ENCODE measurements at regions not wholly inside any gene's neighbourhood (a gene's known extent, or its start where the extent isn't known, plus 50 kb on each side); places are given as distances from the start of the nearest gene placed in this dataset.
A peak's percentile ranks its signal among the peaks of the same experiment; 100 is the strongest.

DNA sequence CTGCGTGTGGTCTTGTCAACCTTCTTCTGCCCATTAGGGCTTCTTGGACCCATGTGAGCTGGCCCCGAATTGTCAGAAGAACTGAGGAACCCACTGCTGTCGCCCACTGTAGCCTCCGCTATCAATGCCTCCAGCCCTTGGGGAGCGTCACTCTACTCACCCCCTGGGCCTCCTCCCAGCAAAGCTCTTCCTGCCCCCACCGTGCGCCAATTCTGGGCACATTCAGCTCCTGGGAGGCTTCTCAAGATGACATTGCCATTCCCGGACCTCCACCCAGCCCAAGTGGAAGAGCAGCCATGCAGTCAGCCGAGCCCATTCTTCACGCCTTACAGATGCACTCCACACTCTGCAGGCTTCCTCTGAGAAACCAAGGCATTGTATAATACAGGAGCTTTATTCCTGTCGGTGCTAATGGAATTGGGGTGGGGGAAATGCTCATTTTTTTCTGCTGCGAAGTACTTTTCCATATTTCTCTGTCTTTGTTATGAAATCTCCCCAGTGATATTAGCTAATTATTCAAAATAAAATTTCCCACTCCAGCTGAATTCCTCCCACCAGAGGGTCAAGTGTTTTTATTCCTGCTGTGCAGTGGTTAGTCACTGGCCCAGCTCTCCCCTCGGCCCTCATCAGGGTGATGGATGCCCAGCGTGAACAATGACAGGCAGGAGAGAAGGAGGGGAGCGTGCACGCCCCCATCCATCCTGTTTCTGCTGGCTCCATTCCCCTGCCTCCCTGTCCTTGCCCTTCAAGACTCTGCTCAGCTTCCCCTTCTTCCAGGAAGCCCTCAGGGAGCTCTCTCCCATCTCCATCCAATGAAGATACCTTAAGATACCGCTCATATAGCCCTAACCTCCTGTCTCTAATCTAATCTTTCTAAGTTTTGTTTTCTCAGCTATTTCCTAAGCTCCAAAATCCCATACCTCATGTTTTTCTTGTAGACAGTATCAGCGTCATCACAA lies 87.7 kb downstream of the C16orf95 start:
- Mint-ChIP-seq H3K9me3 (ENCODE audit: unreplicated experiment) (peaks cover 9% of the 10 kb centered on the region), H3K36me3 (ENCODE audit: low read depth, unreplicated experiment) (no peaks in the 10 kb centered on the region), H3K4me1 (ENCODE audit: low read depth, unreplicated experiment) (peaks cover 6% of the 10 kb centered on the region), H3K4me3 (ENCODE audit: unreplicated experiment) (no peak overlapping the region), H3K27me3 (ENCODE audit: low read depth, unreplicated experiment) (peaks cover 25% of the 10 kb centered on the region), H3K27ac (ENCODE audit: unreplicated experiment) (no peak overlapping the region)
- Histone ChIP-seq H3K4me1 (ENCODE audit: insufficient read depth, low read length) (peaks cover 10% of the 10 kb centered on the region), H3K9ac (ENCODE audit: low read length) (no peak overlapping the region), H4K20me1 (ENCODE audit: insufficient read depth, low read length) (no peaks in the 10 kb centered on the region), H3K36me3 (ENCODE audit: insufficient read depth, low read length) (no peaks in the 10 kb centered on the region), H3K4me3 (ENCODE audit: insufficient read depth, low read depth, low read length) (no peak overlapping the region), H3K4me2 (ENCODE audit: low read length) (no peak overlapping the region), H3K27ac (ENCODE audit: low read depth, low read length) (no peak overlapping the region), H3K27me3 (ENCODE audit: insufficient read depth, low read length) (no peaks in the 10 kb centered on the region), H2AFZ (ENCODE audit: low read depth, low read length) (no peak overlapping the region), H3K79me2 (ENCODE audit: insufficient read depth, low read length) (no peaks in the 10 kb centered on the region), H3K9me3 (ENCODE audit: insufficient read depth, low read depth, low read length) (peaks cover 3% of the 10 kb centered on the region)
- peak; percentile 12 for DNase-seq (ENCODE audit: low read depth)
- no peak for FAIRE-seq
- no peak for TF ChIP-seq CTCF (IDR thresholded peaks at IDR 0.05; ENCODE audit: insufficient read depth, low read depth, low read length)

GRCh38 chr16:87230571-87230970 lies 86.6 kb downstream of the C16orf95 start:
- TF ChIP-seq EZH2 (IDR thresholded peaks at IDR 0.05; ENCODE audit: insufficient read depth, low read length) (no peak), CTCF (IDR thresholded peaks at IDR 0.05; ENCODE audit: insufficient read depth, low read depth, low read length) (no peak)
- peaks cover 3% of the 10 kb centered on the region for H3K9me3 ChIP-seq (ENCODE audit: insufficient read depth, low read depth, low read length)
- H3K4me2 ChIP-seq (ENCODE audit: low read length): no peak overlapping the region
- H3K27ac ChIP-seq (ENCODE audit: low read depth, low read length): no peak overlapping the region
- DNase-seq (ENCODE audit: low read depth) (no peak), FAIRE-seq (no peak)
- H3K9me3 Mint-ChIP-seq (ENCODE audit: unreplicated experiment): peaks cover 9% of the 10 kb centered on the region
- H3K27me3 ChIP-seq (ENCODE audit: insufficient read depth, low read length): no peaks in the 10 kb centered on the region
- H3K9ac ChIP-seq (ENCODE audit: low read length): no peak overlapping the region
- no peak overlapping the region for H3K27ac Mint-ChIP-seq (ENCODE audit: unreplicated experiment)
- H3K4me1 ChIP-seq (ENCODE audit: insufficient read depth, low read length): peaks cover 10% of the 10 kb centered on the region
- H2AFZ ChIP-seq (ENCODE audit: low read depth, low read length): no peak overlapping the region
- no peaks in the 10 kb centered on the region for H3K36me3 Mint-ChIP-seq (ENCODE audit: low read depth, unreplicated experiment)
- H3K79me2 ChIP-seq (ENCODE audit: insufficient read depth, low read length): no peaks in the 10 kb centered on the region
- peaks cover 20% of the 10 kb centered on the region for H3K27me3 Mint-ChIP-seq (ENCODE audit: low read depth, unreplicated experiment)
- H4K20me1 ChIP-seq (ENCODE audit: insufficient read depth, low read length): no peaks in the 10 kb centered on the region
- H3K4me3 Mint-ChIP-seq (ENCODE audit: unreplicated experiment): no peak overlapping the region
- H3K4me1 Mint-ChIP-seq (ENCODE audit: low read depth, unreplicated experiment): peaks cover 6% of the 10 kb centered on the region
- H3K36me3 ChIP-seq (ENCODE audit: insufficient read depth, low read length): no peaks in the 10 kb centered on the region
- no peak overlapping the region for H3K4me3 ChIP-seq (ENCODE audit: insufficient read depth, low read depth, low read length)

- FAIRE-seq: no peak
- H3K9ac ChIP-seq (ENCODE audit: low read length): no peak overlapping the region
- peaks cover 6% of the 10 kb centered on the region for H3K4me1 Mint-ChIP-seq (ENCODE audit: low read depth, unreplicated experiment)
Measured at GRCh38 chr16:87231295-87231694, 85.9 kb downstream of the C16orf95 start.

More at GRCh38 chr16:87231295-87231694, 85.9 kb downstream of the C16orf95 start:
- Histone ChIP-seq H3K4me3 (ENCODE audit: insufficient read depth, low read depth, low read length) (no peak overlapping the region), H3K36me3 (ENCODE audit: insufficient read depth, low read length) (no peaks in the 10 kb centered on the region), H3K9me3 (ENCODE audit: insufficient read depth, low read depth, low read length) (peaks cover 3% of the 10 kb centered on the region), H3K27me3 (ENCODE audit: insufficient read depth, low read length) (no peaks in the 10 kb centered on the region), H3K4me1 (ENCODE audit: insufficient read depth, low read length) (peaks cover 10% of the 10 kb centered on the region), H3K27ac (ENCODE audit: low read depth, low read length) (no peak overlapping the region), H4K20me1 (ENCODE audit: insufficient read depth, low read length) (no peaks in the 10 kb centered on the region), H3K79me2 (ENCODE audit: insufficient read depth, low read length) (no peaks in the 10 kb centered on the region), H3K4me2 (ENCODE audit: low read length) (no peak overlapping the region), H2AFZ (ENCODE audit: low read depth, low read length) (no peak overlapping the region)
- peaks cover 9% of the 10 kb centered on the region for H3K9me3 Mint-ChIP-seq (ENCODE audit: unreplicated experiment)
- no peak for DNase-seq (ENCODE audit: low read depth)
- H3K27me3 Mint-ChIP-seq (ENCODE audit: low read depth, unreplicated experiment): peaks cover 24% of the 10 kb centered on the region
- H3K27ac Mint-ChIP-seq (ENCODE audit: unreplicated experiment): no peak overlapping the region
- H3K4me3 Mint-ChIP-seq (ENCODE audit: unreplicated experiment): no peak overlapping the region
- no peaks in the 10 kb centered on the region for H3K36me3 Mint-ChIP-seq (ENCODE audit: low read depth, unreplicated experiment)
- TF ChIP-seq EZH2 (IDR thresholded peaks at IDR 0.05; ENCODE audit: insufficient read depth, low read length) (no peak), CTCF (IDR thresholded peaks at IDR 0.05; ENCODE audit: insufficient read depth, low read depth, low read length) (no peak)

Measured in astrocyte (in vitro differentiated cells and primary cell).